SK-N-SH (cell line): ENCODE measurements at regions not wholly inside any gene's neighbourhood (a gene's known extent, or its start where the extent isn't known, plus 50 kb on each side); places are given as distances from the start of the nearest gene placed in this dataset.

Experiments used
- EZH2phosphoT487 ChIP-seq: fragments of 200-600 bp; sonication (generic); IDR thresholded peaks from 2 replicates; pipeline ENCODE4 v1.6.1; 2017; ENCODE audit warnings: low read depth, mixed run types, mild to moderate bottlenecking, antibody characterized with exemption, moderate library complexity, borderline replicate concordance
- GABPA ChIP-seq: IDR thresholded peaks from 2 replicates; pipeline ENCODE4 v1.4.0; 2012; ENCODE audit warnings: low read depth, mild to moderate bottlenecking
- GATA2 ChIP-seq: sonication (generic); formaldehyde crosslinking; IDR thresholded peaks from 2 replicates; pipeline ENCODE4 v1.5.0; 2020; ENCODE audit warnings: mild to moderate bottlenecking, missing genetic modification reagents
- POLR2AphosphoS5 ChIP-seq: IDR thresholded peaks from 2 replicates; pipeline ENCODE4 v1.6.1; 2012; ENCODE audit warnings: low read depth, low read length
- RCOR1 ChIP-seq: fragments of 150-350 bp; IDR thresholded peaks from 2 replicates; pipeline ENCODE4 v1.6.1; 2017; ENCODE audit warnings: antibody characterized with exemption, low read length
- YY1 ChIP-seq: IDR thresholded peaks from 2 replicates; pipeline ENCODE4 v1.4.0; 2012; ENCODE audit warnings: low read depth, mild to moderate bottlenecking
- TF ChIP-seq, protein P1 (sequence below): fragments of 200-600 bp; sonication (generic); IDR thresholded peaks from 2 replicates; pipeline ENCODE4 v1.6.1; 2017; ENCODE audit warnings: antibody characterized with exemption, mild to moderate bottlenecking, moderate library complexity

DNA sequence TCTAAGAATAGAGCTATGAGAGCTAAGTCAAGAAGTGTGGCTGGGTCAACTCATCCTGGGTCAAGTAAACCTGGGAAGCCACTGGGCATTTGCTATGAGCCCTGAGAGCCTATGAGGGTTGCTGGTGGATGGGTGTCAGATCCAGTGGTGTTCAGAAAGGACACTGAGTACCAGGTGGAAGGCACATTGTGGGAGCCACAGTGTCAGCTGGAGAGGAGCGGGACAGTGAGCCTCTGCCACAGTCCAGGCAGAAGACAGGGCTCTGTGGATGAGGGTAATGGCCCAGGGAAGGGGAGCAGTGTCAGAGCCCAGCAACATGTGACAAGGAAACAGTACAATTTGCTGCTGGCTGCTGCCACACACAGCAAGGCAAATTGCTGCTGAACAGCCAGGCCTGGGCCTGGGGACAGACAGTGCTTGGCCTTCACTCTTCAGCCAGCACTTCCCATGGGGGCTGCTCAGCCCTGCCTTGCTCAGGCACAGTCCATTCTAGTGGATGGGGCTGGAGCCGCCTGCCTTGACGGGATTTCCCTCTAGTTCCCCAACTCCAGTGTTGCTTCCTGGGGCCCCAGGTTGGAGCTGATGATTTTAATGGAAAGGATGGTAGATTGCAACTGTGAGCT, 90.9 kb upstream of the CHST15 start:
- TF ChIP-seq, protein P1, sequence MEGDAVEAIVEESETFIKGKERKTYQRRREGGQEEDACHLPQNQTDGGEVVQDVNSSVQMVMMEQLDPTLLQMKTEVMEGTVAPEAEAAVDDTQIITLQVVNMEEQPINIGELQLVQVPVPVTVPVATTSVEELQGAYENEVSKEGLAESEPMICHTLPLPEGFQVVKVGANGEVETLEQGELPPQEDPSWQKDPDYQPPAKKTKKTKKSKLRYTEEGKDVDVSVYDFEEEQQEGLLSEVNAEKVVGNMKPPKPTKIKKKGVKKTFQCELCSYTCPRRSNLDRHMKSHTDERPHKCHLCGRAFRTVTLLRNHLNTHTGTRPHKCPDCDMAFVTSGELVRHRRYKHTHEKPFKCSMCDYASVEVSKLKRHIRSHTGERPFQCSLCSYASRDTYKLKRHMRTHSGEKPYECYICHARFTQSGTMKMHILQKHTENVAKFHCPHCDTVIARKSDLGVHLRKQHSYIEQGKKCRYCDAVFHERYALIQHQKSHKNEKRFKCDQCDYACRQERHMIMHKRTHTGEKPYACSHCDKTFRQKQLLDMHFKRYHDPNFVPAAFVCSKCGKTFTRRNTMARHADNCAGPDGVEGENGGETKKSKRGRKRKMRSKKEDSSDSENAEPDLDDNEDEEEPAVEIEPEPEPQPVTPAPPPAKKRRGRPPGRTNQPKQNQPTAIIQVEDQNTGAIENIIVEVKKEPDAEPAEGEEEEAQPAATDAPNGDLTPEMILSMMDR: no peak
- no peak for TF ChIP-seq YY1
- TF ChIP-seq POLR2AphosphoS5: no peak
- TF ChIP-seq GABPA: no peak
- no peak for TF ChIP-seq EZH2phosphoT487
- no peak for TF ChIP-seq GATA2 (CRISPR knock-in tag)
- TF ChIP-seq RCOR1: no peak
